A549 (cell line): ENCODE measurements at regions not wholly inside any gene's neighbourhood (a gene's known extent, or its start where the extent isn't known, plus 50 kb on each side); places are given as distances from the start of the nearest gene placed in this dataset.

Source experiments
- ATAC-seq, 2 experiments: fragments of 200-7000 bp in 1 of 2; fragments of >200 bp in 1 of 2; cut with Nextera tagmentation in 1 of 2; cut with Tn5 transposase in 1 of 2; 3 replicates each; pipeline versions ENCODE4 v1.8.0 to v1.9.1; 2018 to 2020; ENCODE audit warnings: mild to moderate bottlenecking in 1 of 2, moderate library complexity in 1 of 2
- CTCF ChIA-PET: fragments of 300-600 bp; sonication (Branson Sonifier 250); formaldehyde crosslinking; extraction: SDS; loops from one replicate; lab custom pipeline; 2021; ENCODE audit warnings: antibody characterized with exemption, inconsistent platforms; lab: Yijun Ruan, JAX
- POLR2A ChIA-PET: fragments of 350-600 bp; formaldehyde crosslinking; extraction: SDS; loops from one replicate; lab custom pipeline; 2021; ENCODE audit warnings: antibody characterized with exemption, inconsistent platforms; lab: Yijun Ruan, JAX
- DNase-seq, 2 experiments: peaks; one replicate each; pipeline versions ENCODE4 v3.0.0 to v3.0.0-alpha.2; 2011 to 2016; ENCODE audit warnings: low read depth in 1 of 2, low spot score in 1 of 2
- FAIRE-seq: peaks from 2 replicates; lab custom pipeline; 2011; peaks lifted over from hg19 to GRCh38; lab: Jason Lieb, UNC
- H3K27ac ChIP-seq, 2 experiments: fragments of >200 bp; sonication (Bioruptor Twin); formaldehyde crosslinking; 3 replicates each; pipeline ENCODE4 v1.5.1; 2016 to 2017
- H3K4me1 ChIP-seq: fragments of >200 bp; sonication (Bioruptor Twin); formaldehyde crosslinking; 3 replicates; pipeline ENCODE4 v1.6.1; 2016
- H3K4me2 ChIP-seq: fragments of >200 bp; sonication (Bioruptor Twin); formaldehyde crosslinking; 3 replicates; pipeline ENCODE4 v1.6.1; 2016
- H3K4me3 ChIP-seq: fragments of >200 bp; sonication (Bioruptor Twin); formaldehyde crosslinking; 3 replicates; pipeline ENCODE4 v1.5.1; 2016
- H3K9me3 ChIP-seq: fragments of >200 bp; sonication (Bioruptor Twin); formaldehyde crosslinking; 3 replicates; pipeline ENCODE4 v1.6.1; 2016
- CHD4 ChIP-seq: fragments of 200-600 bp; sonication (generic); IDR thresholded peaks from 2 replicates; pipeline ENCODE4 v1.6.1; 2016; ENCODE audit warnings: antibody characterized with exemption, mild to moderate bottlenecking, borderline replicate concordance
- CTCF ChIP-seq: fragments of >200 bp; sonication (Bioruptor Twin); formaldehyde crosslinking; IDR thresholded peaks from 3 replicates; pipeline ENCODE4 v1.5.1; 2016
- EP300 ChIP-seq, 2 experiments: fragments of >200 bp; sonication (Bioruptor Twin); formaldehyde crosslinking; IDR thresholded peaks; 2 replicates in 1 of 2; 3 replicates in 1 of 2; pipeline ENCODE4 v1.6.1; 2016 to 2017
- FOSB ChIP-seq: fragments of 250-450 bp; sonication (Bioruptor Pico); IDR thresholded peaks from 2 replicates; pipeline ENCODE4 v1.5.0; 2020; ENCODE audit warnings: mild to moderate bottlenecking, moderate library complexity
- GATA3 ChIP-seq: IDR thresholded peaks from 2 replicates; pipeline ENCODE4 v1.6.1; 2012; ENCODE audit warnings: borderline replicate concordance
- JUN ChIP-seq, 2 experiments: fragments of >200 bp; sonication (Bioruptor Twin); formaldehyde crosslinking; IDR thresholded peaks; 2 replicates in 1 of 2; 3 replicates in 1 of 2; pipeline ENCODE4 v1.6.1; 2016 to 2017
- KDM1A ChIP-seq: fragments of 200-600 bp; sonication (generic); IDR thresholded peaks from 2 replicates; pipeline ENCODE4 v1.6.1; 2016; ENCODE audit warnings: low read depth, mild to moderate bottlenecking
- MAFK ChIP-seq: fragments of 450-650 bp; IDR thresholded peaks from 2 replicates; pipeline ENCODE4 v1.6.1; 2014; ENCODE audit not compliant: partially characterized antibody
- MAX ChIP-seq: IDR thresholded peaks from 2 replicates; pipeline ENCODE4 v1.6.1; 2012
- MAZ ChIP-seq: fragments of 150-350 bp; IDR thresholded peaks from 2 replicates; pipeline ENCODE4 v1.6.1; 2014; ENCODE audit warnings: antibody characterized with exemption, low read depth, low read length, borderline replicate concordance
- MYC ChIP-seq: IDR thresholded peaks from 2 replicates; pipeline ENCODE4 v1.6.1; 2012; ENCODE audit warnings: mild to moderate bottlenecking, inconsistent platforms, low read length, improper control_type of control experiment, borderline replicate concordance
- NFE2L2 ChIP-seq: fragments of 150-350 bp; conservative IDR thresholded peaks from 2 replicates; pipeline ENCODE4 v1.6.1; 2014; ENCODE audit warnings: low read length
- NPAS2 ChIP-seq: fragments of 250-450 bp; sonication (Bioruptor Pico); IDR thresholded peaks from 2 replicates; pipeline ENCODE4 v1.8.0; 2022; ENCODE audit warnings: mild to moderate bottlenecking, moderate library complexity, borderline replicate concordance
- PBX3 ChIP-seq: IDR thresholded peaks from 2 replicates; pipeline ENCODE4 v1.6.1; 2012
- POLR2A ChIP-seq: IDR thresholded peaks from 2 replicates; pipeline ENCODE4 v1.6.1; 2012; ENCODE audit warnings: mild to moderate bottlenecking, low read length
- POLR2AphosphoS2 ChIP-seq: conservative IDR thresholded peaks from 2 replicates; pipeline ENCODE4 v1.6.1; 2012; ENCODE audit warnings: low read length, improper control_type of control experiment, inconsistent platforms
- TFCP2L1 ChIP-seq: fragments of 250-450 bp; sonication (Bioruptor Pico); IDR thresholded peaks from 2 replicates; pipeline ENCODE4 v1.5.0; 2021; ENCODE audit warnings: mild to moderate bottlenecking
- USF2 ChIP-seq: fragments of 450-650 bp; IDR thresholded peaks from 2 replicates; pipeline ENCODE4 v1.6.1; 2014; ENCODE audit warnings: antibody characterized with exemption
- ZNF302 ChIP-seq: fragments of 250-450 bp; sonication (Bioruptor Pico); IDR thresholded peaks from 2 replicates; pipeline ENCODE4 v1.9.0; 2021; ENCODE audit warnings: inconsistent platforms, mild to moderate bottlenecking, moderate library complexity
- WGBS: methylation state at CpG from one replicate; pipeline ENCODE4 v1.1.6; 2017; ENCODE audit errors: missing lambda C conversion rate; 5-methylcytosine and 5-hydroxymethylcytosine counted together
- TF ChIP-seq, protein P1 (sequence below): fragments of >200 bp; sonication (Bioruptor Twin); formaldehyde crosslinking; IDR thresholded peaks from 3 replicates; pipeline ENCODE4 v1.6.1; 2016
- TF ChIP-seq, protein P2 (sequence below): fragments of >200 bp; sonication (Bioruptor Twin); formaldehyde crosslinking; IDR thresholded peaks from 2 replicates; pipeline ENCODE4 v1.6.1; 2016
- TF ChIP-seq, protein P3 (sequence below): fragments of 250-450 bp; sonication (Bioruptor Pico); IDR thresholded peaks from 2 replicates; pipeline ENCODE4 v1.5.0; 2021; ENCODE audit warnings: mild to moderate bottlenecking, moderate library complexity, borderline replicate concordance

GRCh38 chr6:140833408-140833807, 1299.3 kb upstream of the GJE1 start (continued):
- TF ChIP-seq EP300 (IDR thresholded peaks at IDR 0.05), result no peak
- TF ChIP-seq MAFK, result no peak
- TF ChIP-seq, protein P1, sequence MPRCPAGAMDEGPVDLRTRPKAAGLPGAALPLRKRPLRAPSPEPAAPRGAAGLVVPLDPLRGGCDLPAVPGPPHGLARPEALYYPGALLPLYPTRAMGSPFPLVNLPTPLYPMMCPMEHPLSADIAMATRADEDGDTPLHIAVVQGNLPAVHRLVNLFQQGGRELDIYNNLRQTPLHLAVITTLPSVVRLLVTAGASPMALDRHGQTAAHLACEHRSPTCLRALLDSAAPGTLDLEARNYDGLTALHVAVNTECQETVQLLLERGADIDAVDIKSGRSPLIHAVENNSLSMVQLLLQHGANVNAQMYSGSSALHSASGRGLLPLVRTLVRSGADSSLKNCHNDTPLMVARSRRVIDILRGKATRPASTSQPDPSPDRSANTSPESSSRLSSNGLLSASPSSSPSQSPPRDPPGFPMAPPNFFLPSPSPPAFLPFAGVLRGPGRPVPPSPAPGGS, result no peak
- TF ChIP-seq, all 56 proteins: peak for 0

- no peak for DNase-seq
- 94% methylated on average over 1 of the region's 1 CpG for WGBS
- H3K4me2 ChIP-seq, result no peak overlapping the region
- H3K4me3 ChIP-seq, result no peak overlapping the region
- no peak for FAIRE-seq
- TF ChIP-seq ZNF302 (CRISPR knock-in tag), result no peak
- TF ChIP-seq MAZ, result no peak
- TF ChIP-seq GATA3, result no peak
- TF ChIP-seq USF2, result no peak
- no peak for TF ChIP-seq FOSB (CRISPR knock-in tag)
- TF ChIP-seq CHD4, result no peak
- no peak for TF ChIP-seq JUN (IDR thresholded peaks at IDR 0.05)
- TF ChIP-seq POLR2AphosphoS2, result no peak
- TF ChIP-seq, protein P2, sequence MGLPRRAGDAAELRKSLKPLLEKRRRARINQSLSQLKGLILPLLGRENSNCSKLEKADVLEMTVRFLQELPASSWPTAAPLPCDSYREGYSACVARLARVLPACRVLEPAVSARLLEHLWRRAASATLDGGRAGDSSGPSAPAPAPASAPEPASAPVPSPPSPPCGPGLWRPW, result no peak
- no peak for TF ChIP-seq KDM1A
- H3K27ac ChIP-seq, result no peak overlapping the region
- no peaks in the 10 kb centered on the region for H3K4me1 ChIP-seq
- ChIA-PET POLR2A (no interaction called here), CTCF (no interaction called here)
- no peaks in the 10 kb centered on the region for H3K9me3 ChIP-seq
- ATAC-seq, result no peak
Observed at GRCh38 chr6:140830666-140831065, 1302.1 kb upstream of the GJE1 start.

DNA sequence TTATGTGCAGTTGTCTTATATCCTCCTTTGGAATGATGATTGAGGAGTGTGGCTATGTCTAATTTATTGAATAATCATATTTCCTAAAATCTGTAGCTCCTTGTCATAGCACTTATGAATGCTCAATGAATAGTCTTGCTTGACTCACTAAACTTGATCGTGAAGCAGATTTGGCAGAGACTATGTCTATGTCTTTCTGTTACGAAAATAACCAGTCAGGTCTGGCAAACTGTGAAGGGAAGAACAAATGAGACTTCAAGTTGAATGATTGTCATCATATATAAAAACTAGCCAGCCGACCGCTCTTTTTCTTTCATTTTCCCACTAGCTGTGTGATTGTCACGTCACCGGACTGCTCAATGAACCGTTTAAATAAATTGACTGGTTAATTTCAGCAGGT, 1303.9 kb upstream of the GJE1 start:
- no peak overlapping the region for H3K4me3 ChIP-seq
- CTCF ChIA-PET, result no interaction called here

More for the DNA sequence above, 1303.9 kb upstream of the GJE1 start:
- no peaks in the 10 kb centered on the region for H3K9me3 ChIP-seq
- no peak for TF ChIP-seq POLR2A
- TF ChIP-seq NPAS2, result no peak
- no peak for TF ChIP-seq NFE2L2
- no peak for TF ChIP-seq TFCP2L1 (CRISPR knock-in tag)
- TF ChIP-seq CTCF, result no peak
- TF ChIP-seq, protein P2, result no peak
- TF ChIP-seq MAX, result no peak
- no peak for TF ChIP-seq POLR2AphosphoS2
- TF ChIP-seq, protein P3, sequence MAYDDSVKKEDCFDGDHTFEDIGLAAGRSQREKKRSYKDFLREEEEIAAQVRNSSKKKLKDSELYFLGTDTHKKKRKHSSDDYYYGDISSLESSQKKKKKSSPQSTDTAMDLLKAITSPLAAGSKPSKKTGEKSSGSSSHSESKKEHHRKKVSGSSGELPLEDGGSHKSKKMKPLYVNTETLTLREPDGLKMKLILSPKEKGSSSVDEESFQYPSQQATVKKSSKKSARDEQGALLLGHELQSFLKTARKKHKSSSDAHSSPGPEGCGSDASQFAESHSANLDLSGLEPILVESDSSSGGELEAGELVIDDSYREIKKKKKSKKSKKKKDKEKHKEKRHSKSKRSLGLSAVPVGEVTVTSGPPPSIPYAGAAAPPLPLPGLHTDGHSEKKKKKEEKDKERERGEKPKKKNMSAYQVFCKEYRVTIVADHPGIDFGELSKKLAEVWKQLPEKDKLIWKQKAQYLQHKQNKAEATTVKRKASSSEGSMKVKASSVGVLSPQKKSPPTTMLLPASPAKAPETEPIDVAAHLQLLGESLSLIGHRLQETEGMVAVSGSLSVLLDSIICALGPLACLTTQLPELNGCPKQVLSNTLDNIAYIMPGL (CRISPR knock-in tag), result no peak
- TF ChIP-seq, protein P1, result no peak
- no peak for TF ChIP-seq GATA3
- no peak for TF ChIP-seq MYC
- TF ChIP-seq ZNF302 (CRISPR knock-in tag), result no peak
- no peak for TF ChIP-seq CHD4
- no peak for TF ChIP-seq PBX3
- TF ChIP-seq, all 56 proteins: peak for 0
- no peaks in the 10 kb centered on the region for H3K4me1 ChIP-seq
- 74% methylated on average over 7 of the region's 7 CpGs for WGBS
- POLR2A ChIA-PET, result no interaction called here
- no peak overlapping the region for H3K27ac ChIP-seq
- DNase-seq (no peak), FAIRE-seq (no peak), ATAC-seq (no peak)
- H3K4me2 ChIP-seq, result no peak overlapping the region
